Mesenchymal stem cell (in vitro differentiated cells and primary cell): ENCODE measurements at regions not wholly inside any gene's neighbourhood (a gene's known extent, or its start where the extent isn't known, plus 50 kb on each side); places are given as distances from the start of the nearest gene placed in this dataset.

Experiments
- DNase-seq: peaks from one replicate; pipeline ENCODE4 v3.0.0-alpha.2; 2013
- H2AFZ ChIP-seq: one replicate; pipeline ENCODE4 v1.6.1; 2013; ENCODE audit warnings: low read depth, mild to moderate bottlenecking, control low read depth, inconsistent platforms, low read length, moderate library complexity
- H2AK5ac ChIP-seq: 2 replicates; pipeline ENCODE4 v1.6.1; 2013; ENCODE audit warnings: low read length, moderate library complexity, mild to moderate bottlenecking, inconsistent platforms; ENCODE audit not compliant: severe bottlenecking
- H2BK120ac ChIP-seq: one replicate; pipeline ENCODE4 v1.6.1; 2013; ENCODE audit warnings: low read depth, mild to moderate bottlenecking, inconsistent platforms, low read length, moderate library complexity
- H2BK12ac ChIP-seq, 2 experiments: one replicate each; pipeline ENCODE4 v1.6.1; 2013; ENCODE audit warnings: inconsistent platforms in 2 of 2, low read length in 2 of 2, mild to moderate bottlenecking in 2 of 2, moderate library complexity in 2 of 2, control low read depth in 1 of 2
- H2BK15ac ChIP-seq: one replicate; pipeline ENCODE4 v1.6.1; 2013; ENCODE audit warnings: mild to moderate bottlenecking, low read depth, inconsistent platforms; ENCODE audit not compliant: poor library complexity, severe bottlenecking
- H2BK5ac ChIP-seq: 2 replicates; pipeline ENCODE4 v1.6.1; 2013; ENCODE audit warnings: low read depth, mild to moderate bottlenecking, low read length, control low read depth, inconsistent platforms; ENCODE audit not compliant: poor library complexity, severe bottlenecking
- H3K14ac ChIP-seq, 2 experiments: one replicate each; pipeline ENCODE4 v1.6.1; 2013; ENCODE audit warnings: inconsistent platforms in 2 of 2, low read length in 2 of 2, control low read depth in 1 of 2, mild to moderate bottlenecking in 1 of 2, moderate library complexity in 1 of 2
- H3K18ac ChIP-seq, 2 experiments: one replicate each; pipeline ENCODE4 v1.6.1; 2013; ENCODE audit warnings: inconsistent platforms in 2 of 2, low read length in 2 of 2, control low read depth in 1 of 2, low read depth in 1 of 2, mild to moderate bottlenecking in 1 of 2
- H3K23ac ChIP-seq, 2 experiments: one replicate each; pipeline ENCODE4 v1.6.1; 2013; ENCODE audit warnings: inconsistent platforms in 2 of 2, low read length in 2 of 2, mild to moderate bottlenecking in 2 of 2, moderate library complexity in 2 of 2, control low read depth in 1 of 2
- H3K27ac ChIP-seq: 2 replicates; pipeline ENCODE4 v1.5.1; 2013; ENCODE audit warnings: mild to moderate bottlenecking, moderate library complexity, low read length, control low read depth, inconsistent platforms; ENCODE audit not compliant: poor library complexity, severe bottlenecking
- H3K27me3 ChIP-seq, 2 experiments: 2 replicates each; pipeline versions ENCODE4 v1.6.1 to v1.7.0; 2013; ENCODE audit warnings: low read length in 2 of 2, mild to moderate bottlenecking in 2 of 2, moderate library complexity in 2 of 2, control low read depth in 1 of 2, inconsistent platforms in 1 of 2; ENCODE audit not compliant: control insufficient read depth in 1 of 2, insufficient read depth in 1 of 2
- H3K36me3 ChIP-seq, 2 experiments: 2 replicates each; pipeline versions ENCODE4 v1.6.1 to v1.7.0; 2013; ENCODE audit warnings: low read length in 2 of 2, control low read depth in 1 of 2, inconsistent platforms in 1 of 2, low read depth in 1 of 2, mild to moderate bottlenecking in 1 of 2; ENCODE audit not compliant: insufficient read depth in 2 of 2, control insufficient read depth in 1 of 2
- H3K4ac ChIP-seq, 2 experiments: one replicate each; pipeline ENCODE4 v1.6.1; 2013; ENCODE audit warnings: inconsistent platforms in 2 of 2, low read length in 2 of 2, mild to moderate bottlenecking in 2 of 2, moderate library complexity in 2 of 2, control low read depth in 1 of 2, low read depth in 1 of 2
- H3K4me1 ChIP-seq: 2 replicates; pipeline ENCODE4 v1.6.1; 2013; ENCODE audit warnings: low read depth, low read length, control low read depth; ENCODE audit not compliant: control insufficient read depth, insufficient read depth
- H3K4me2 ChIP-seq: 2 replicates; pipeline ENCODE4 v1.6.1; 2013; ENCODE audit warnings: low read length, mild to moderate bottlenecking, inconsistent platforms; ENCODE audit not compliant: poor library complexity, severe bottlenecking
- H3K4me3 ChIP-seq, 2 experiments: 2 replicates each; pipeline versions ENCODE4 v1.5.1 to v1.7.0; 2013; ENCODE audit warnings: low read length in 2 of 2, mild to moderate bottlenecking in 2 of 2, control low read depth in 1 of 2, low read depth in 1 of 2; ENCODE audit not compliant: insufficient read depth in 1 of 2
- H3K79me1 ChIP-seq: replicated peaks from 2 replicates; pipeline ENCODE4 v1.6.1; 2013; ENCODE audit warnings: mild to moderate bottlenecking, control low read depth, low read length, inconsistent platforms; ENCODE audit not compliant: poor library complexity, severe bottlenecking
- H3K9ac ChIP-seq: 2 replicates; pipeline ENCODE4 v1.7.0; 2013; ENCODE audit warnings: mild to moderate bottlenecking, low read length, moderate library complexity
- H3K9me3 ChIP-seq: 2 replicates; pipeline ENCODE4 v1.7.0; 2013; ENCODE audit warnings: mild to moderate bottlenecking, low read length; ENCODE audit not compliant: control insufficient read depth
- H4K8ac ChIP-seq: one replicate; pipeline ENCODE4 v1.6.1; 2013; ENCODE audit warnings: inconsistent platforms, mild to moderate bottlenecking, low read length, moderate library complexity
- H4K91ac ChIP-seq: one replicate; pipeline ENCODE4 v1.6.1; 2013; ENCODE audit warnings: mild to moderate bottlenecking, low read length, inconsistent platforms
- WGBS: methylation state at CpG from one replicate; pipeline ENCODE4 v1.1.7; 2013; ENCODE audit warnings: mixed read lengths; 5-methylcytosine and 5-hydroxymethylcytosine counted together

DNA sequence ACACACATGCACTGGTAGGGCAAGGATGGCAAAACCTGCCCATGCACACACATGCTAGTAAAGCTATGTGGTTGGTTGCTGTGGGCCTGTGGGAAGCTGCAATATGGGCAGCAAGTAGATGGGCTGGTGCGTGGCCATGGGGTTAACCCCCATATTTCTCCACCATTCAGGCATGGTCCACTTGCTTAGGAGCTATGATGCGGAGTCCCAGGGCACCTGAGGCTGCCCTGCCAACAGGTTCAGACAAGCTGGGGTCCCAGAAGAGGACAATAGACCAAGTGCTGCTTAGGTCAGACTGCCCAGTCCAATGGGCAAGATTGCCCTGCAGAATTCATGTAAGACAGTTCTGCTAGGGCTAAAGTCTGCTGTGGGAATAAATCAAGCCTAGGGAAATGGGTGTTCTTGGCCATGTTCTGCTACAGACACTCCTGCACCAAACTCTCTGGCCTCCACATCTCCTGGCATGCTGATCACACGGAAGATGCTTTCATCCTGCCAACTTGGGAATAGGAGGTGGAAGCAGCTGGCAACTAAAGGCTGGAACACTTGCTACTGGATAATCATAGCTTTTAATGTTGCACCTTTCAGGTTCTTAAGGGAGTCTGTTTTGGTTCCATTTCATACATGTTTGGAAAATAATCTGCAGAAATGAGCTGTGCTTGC is 646.3 kb upstream of the SLITRK1 start:
- Histone ChIP-seq H3K4me3 (no peak overlapping the region), H4K91ac (no peak overlapping the region), H2BK15ac (no peak overlapping the region), H3K9ac (no peak overlapping the region), H2AFZ (no peak overlapping the region), H3K4me1 (no peaks in the 10 kb centered on the region), H3K36me3 (no peaks in the 10 kb centered on the region), H4K8ac (no peak overlapping the region), H3K4ac (no peak overlapping the region), H3K18ac (no peak overlapping the region), H3K9me3 (no peaks in the 10 kb centered on the region), H3K27ac (no peak overlapping the region), H2AK5ac (no peak overlapping the region), H2BK120ac (no peak overlapping the region), H3K14ac (no peak overlapping the region), H3K23ac (no peak overlapping the region), H2BK12ac (no peak overlapping the region), H3K27me3 (no peaks in the 10 kb centered on the region), H2BK5ac (no peak overlapping the region), H3K79me1 (no peaks in the 10 kb centered on the region), H3K4me2 (no peak overlapping the region)
- WGBS = 84% methylated on average over 3 of the region's 3 CpGs
- DNase-seq = no peak

- no peaks in the 10 kb centered on the region for H3K36me3 ChIP-seq
- H2BK5ac ChIP-seq = no peak overlapping the region
- H2BK15ac ChIP-seq = no peak overlapping the region
- H3K9me3 ChIP-seq = no peaks in the 10 kb centered on the region
- H2AFZ ChIP-seq = no peak overlapping the region
- H3K4me2 ChIP-seq = no peak overlapping the region
- H3K4me1 ChIP-seq = no peaks in the 10 kb centered on the region
- no peak overlapping the region for H3K14ac ChIP-seq
- no peak overlapping the region for H3K18ac ChIP-seq
- H4K8ac ChIP-seq = no peak overlapping the region
- DNase-seq = no peak
- no peak overlapping the region for H3K23ac ChIP-seq
- no peaks in the 10 kb centered on the region for H3K79me1 ChIP-seq
- no peak overlapping the region for H3K9ac ChIP-seq
- H4K91ac ChIP-seq = no peak overlapping the region
- no peaks in the 10 kb centered on the region for H3K27me3 ChIP-seq
- H2BK12ac ChIP-seq = no peak overlapping the region
- no peak overlapping the region for H2BK120ac ChIP-seq
- no peak overlapping the region for H3K4ac ChIP-seq
- no peak overlapping the region for H3K27ac ChIP-seq
- H3K4me3 ChIP-seq = no peak overlapping the region
- no peak overlapping the region for H2AK5ac ChIP-seq
These were observed 643.6 kb upstream of the SLITRK1 start for GRCh38 chr13:84525865-84526264.

DNA sequence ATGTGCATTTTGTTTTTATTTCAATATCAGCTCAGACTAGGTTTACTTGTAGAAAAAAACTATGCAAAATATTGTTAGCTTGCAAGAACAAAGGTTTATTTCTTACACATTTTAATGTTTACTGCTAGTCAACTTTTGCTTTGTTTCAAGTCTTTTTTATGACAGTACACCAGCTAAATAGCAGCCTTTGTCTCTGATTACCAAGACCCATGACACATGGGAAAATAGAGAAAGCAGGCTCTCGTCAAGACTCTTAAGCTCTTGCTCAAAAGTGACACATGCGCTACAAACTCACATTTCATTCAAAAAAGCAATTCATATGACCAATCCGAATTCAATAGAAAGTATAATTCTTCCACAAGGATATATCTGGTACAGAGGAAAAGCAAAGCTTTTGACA is 642.3 kb upstream of the SLITRK1 start:
- Histone ChIP-seq H3K18ac (no peak overlapping the region), H3K27ac (no peak overlapping the region), H2AFZ (no peak overlapping the region), H3K23ac (no peak overlapping the region), H2BK120ac (no peak overlapping the region), H4K8ac (no peak overlapping the region), H3K79me1 (no peaks in the 10 kb centered on the region), H3K4me1 (no peaks in the 10 kb centered on the region), H3K9me3 (no peaks in the 10 kb centered on the region), H3K27me3 (no peaks in the 10 kb centered on the region), H3K4ac (no peak overlapping the region), H2BK12ac (no peak overlapping the region), H3K36me3 (no peaks in the 10 kb centered on the region), H3K4me3 (no peak overlapping the region), H2BK15ac (no peak overlapping the region), H3K14ac (no peak overlapping the region), H3K4me2 (no peak overlapping the region), H2AK5ac (no peak overlapping the region), H4K91ac (no peak overlapping the region), H3K9ac (no peak overlapping the region), H2BK5ac (no peak overlapping the region)
- WGBS = 74% methylated on average over 3 of the region's 3 CpGs
- no peak for DNase-seq

- Histone ChIP-seq H3K27ac (no peak overlapping the region), H3K18ac (no peak overlapping the region), H3K4ac (no peak overlapping the region), H3K14ac (no peak overlapping the region), H3K27me3 (no peaks in the 10 kb centered on the region), H3K9me3 (peaks cover 7% of the 10 kb centered on the region), H4K8ac (no peak overlapping the region), H2BK15ac (no peak overlapping the region), H3K23ac (no peak overlapping the region), H2BK12ac (no peak overlapping the region), H3K4me1 (no peaks in the 10 kb centered on the region), H2AK5ac (no peak overlapping the region), H3K79me1 (no peaks in the 10 kb centered on the region), H4K91ac (no peak overlapping the region), H2BK120ac (no peak overlapping the region), H3K9ac (no peak overlapping the region), H3K4me3 (no peak overlapping the region), H2BK5ac (no peak overlapping the region), H3K4me2 (no peak overlapping the region), H3K36me3 (no peaks in the 10 kb centered on the region), H2AFZ (no peak overlapping the region)
- 63% methylated on average over 1 of the region's 1 CpG for WGBS
- DNase-seq = no peak
These were observed 617.7 kb upstream of the SLITRK1 start for GRCh38 chr13:84500016-84500415.
